T-cell (primary cell): ENCODE measurements at regions not wholly inside any gene's neighbourhood (a gene's known extent, or its start where the extent isn't known, plus 50 kb on each side); places are given as distances from the start of the nearest gene placed in this dataset.

Source experiments
- ATAC-seq, 4 experiments: fragments of 200-7000 bp in 3 of 4; fragments of 150-1000 bp in 1 of 4; cut with Tn5 transposase; replicated peaks in 1 of 4; 1 replicate in 3 of 4; 2 replicates in 1 of 4; pipeline ENCODE4 v1.10.0; 2021; ENCODE audit warnings: moderate library complexity in 3 of 4, mild to moderate bottlenecking in 2 of 4, moderate number of reproducible peaks in 1 of 4
- CTCF ChIA-PET, 2 donors: fragments of 300-600 bp; sonication (Branson Sonifier 250); formaldehyde crosslinking; loops; one replicate each; lab custom pipeline; 2022; ENCODE audit warnings: antibody characterized with exemption in 2 of 2; lab: Charles Lee
- POLR2A ChIA-PET, 2 donors: fragments of 300-600 bp; sonication (Branson Sonifier 250); formaldehyde crosslinking; loops; one replicate each; lab custom pipeline; 2022; ENCODE audit warnings: antibody characterized with exemption in 2 of 2; lab: Charles Lee
- DNase-seq, 35 experiments: peaks; one replicate each; pipeline versions ENCODE4 v3.0.0 to v3.0.0-alpha.2; 2013 to 2023
- H3K27ac ChIP-seq: one replicate; pipeline ENCODE4 v1.5.1; 2013; ENCODE audit warnings: low read length
- H3K27me3 ChIP-seq, 2 experiments: replicated peaks in 1 of 2; 1 replicate in 1 of 2; 2 replicates in 1 of 2; pipeline versions ENCODE4 v1.6.1 to v1.7.0; 2013; ENCODE audit warnings: low read length in 1 of 2, mixed read lengths in 1 of 2; ENCODE audit not compliant: control insufficient read depth in 2 of 2, insufficient read depth in 2 of 2; ENCODE audit errors: extremely low read depth in 1 of 2
- H3K36me3 ChIP-seq, 2 donors: 1 replicate in 1 of 2; 2 replicates in 1 of 2; pipeline versions ENCODE4 v1.6.1 to v1.7.0; 2013; ENCODE audit warnings: low read length in 1 of 2; ENCODE audit not compliant: control insufficient read depth in 2 of 2, insufficient read depth in 1 of 2; ENCODE audit errors: extremely low read depth in 1 of 2
- H3K4me1 ChIP-seq, 2 experiments: 1 replicate in 1 of 2; 2 replicates in 1 of 2; pipeline versions ENCODE4 v1.6.1 to v1.7.0; 2013; ENCODE audit warnings: low read length in 2 of 2, mixed read lengths in 1 of 2; ENCODE audit not compliant: insufficient read depth in 2 of 2, control insufficient read depth in 1 of 2; ENCODE audit errors: extremely low read depth in 1 of 2
- H3K4me3 ChIP-seq, 2 donors: 1 replicate in 1 of 2; 2 replicates in 1 of 2; pipeline versions ENCODE4 v1.5.1 to v1.7.0; 2013; ENCODE audit warnings: mild to moderate bottlenecking in 2 of 2, low read length in 1 of 2, moderate library complexity in 1 of 2; ENCODE audit not compliant: control insufficient read depth in 1 of 2; ENCODE audit errors: extremely low read depth in 1 of 2
- H3K9me3 ChIP-seq: 2 replicates; pipeline ENCODE4 v1.7.0; 2013
- H3K27ac Mint-ChIP-seq, 2 donors: one replicate each; pipeline ENCODE4 v1.8.0; 2020 to 2021; ENCODE audit warnings: mild to moderate bottlenecking in 2 of 2, mixed read lengths in 2 of 2
- H3K27me3 Mint-ChIP-seq, 2 donors: one replicate each; pipeline ENCODE4 v1.8.0; 2021 to 2022; ENCODE audit warnings: mixed read lengths in 2 of 2
- H3K36me3 Mint-ChIP-seq: one replicate; pipeline ENCODE4 v1.8.0; 2021; ENCODE audit warnings: mixed read lengths
- H3K4me1 Mint-ChIP-seq, 3 donors: one replicate each; pipeline ENCODE4 v1.8.0; 2020 to 2022; ENCODE audit warnings: mixed read lengths in 3 of 3, mild to moderate bottlenecking in 1 of 3
- H3K4me3 Mint-ChIP-seq, 3 donors: one replicate each; pipeline ENCODE4 v1.8.0; 2020 to 2022; ENCODE audit warnings: mild to moderate bottlenecking in 3 of 3, mixed read lengths in 3 of 3, moderate library complexity in 3 of 3
- H3K9me3 Mint-ChIP-seq, 3 donors: one replicate each; pipeline ENCODE4 v1.8.0; 2020 to 2022; ENCODE audit warnings: mixed read lengths in 3 of 3
- WGBS: methylation state at CpG from one replicate; pipeline ENCODE4 v1.1.5; 2013; ENCODE audit warnings: missing lambda C conversion rate; ENCODE audit not compliant: insufficient coverage; 5-methylcytosine and 5-hydroxymethylcytosine counted together

- ChIA-PET CTCF (no interaction called here), POLR2A (no interaction called here)
- Mint-ChIP-seq H3K27me3 (peaks cover 0 to 1% of the 10 kb centered on the region in 2 donors), H3K9me3 (no peaks in the 10 kb centered on the region), H3K4me1 (no peaks in the 10 kb centered on the region), H3K36me3 (no peaks in the 10 kb centered on the region), H3K4me3 (no peak overlapping the region), H3K27ac (no peak overlapping the region)
- Histone ChIP-seq H3K4me1 (no peaks in the 10 kb centered on the region), H3K9me3 (no peaks in the 10 kb centered on the region), H3K27ac (no peak overlapping the region), H3K27me3 (no peaks in the 10 kb centered on the region), H3K36me3 (no peaks in the 10 kb centered on the region), H3K4me3 (no peak overlapping the region)
- ATAC-seq, result no peak
- DNase-seq, result no peak
- no CpG with 5 or more reads among the region's 1 CpG for WGBS
Observed at GRCh38 chr4:127448986-127449385, 183.8 kb upstream of the INTU start.

GRCh38 chr4:127449449-127449848, 183.3 kb upstream of the INTU start:
- no peaks in the 10 kb centered on the region for H3K27me3 ChIP-seq
- Mint-ChIP-seq H3K36me3 (no peaks in the 10 kb centered on the region), H3K9me3 (no peaks in the 10 kb centered on the region), H3K27me3 (peaks cover 0 to 1% of the 10 kb centered on the region in 2 donors), H3K4me1 (no peaks in the 10 kb centered on the region), H3K4me3 (no peak overlapping the region), H3K27ac (no peak overlapping the region)
- H3K4me3 ChIP-seq, result no peak overlapping the region
- H3K27ac ChIP-seq, result no peak overlapping the region
- H3K9me3 ChIP-seq, result no peaks in the 10 kb centered on the region
- POLR2A ChIA-PET, result no interaction called here
- no peak for DNase-seq
- no peaks in the 10 kb centered on the region for H3K36me3 ChIP-seq
- ATAC-seq, result no peak
- no peaks in the 10 kb centered on the region for H3K4me1 ChIP-seq
- CTCF ChIA-PET, result no interaction called here

GRCh38 chr4:127450276-127450675, 182.5 kb upstream of the INTU start:
- Mint-ChIP-seq H3K27ac (no peak overlapping the region), H3K9me3 (peaks cover 0 to under 1% (median 0%) of the 10 kb centered on the region in 3 donors)
- no peak for ATAC-seq

GRCh38 chr4:127463883-127464282, 168.9 kb upstream of the INTU start:
- Mint-ChIP-seq H3K27me3 (no peaks in the 10 kb centered on the region), H3K4me3 (no peak overlapping the region), H3K27ac (no peak overlapping the region), H3K36me3 (no peaks in the 10 kb centered on the region), H3K4me1 (no peaks in the 10 kb centered on the region), H3K9me3 (peaks cover 8 to 15% (median 8%) of the 10 kb centered on the region in 3 donors)
- Histone ChIP-seq H3K4me1 (no peaks in the 10 kb centered on the region), H3K9me3 (no peaks in the 10 kb centered on the region), H3K27me3 (peaks cover 0 to 3% of the 10 kb centered on the region in 2 experiments), H3K27ac (no peak overlapping the region), H3K36me3 (no peaks in the 10 kb centered on the region), H3K4me3 (no peak overlapping the region)
- ChIA-PET CTCF (no interaction called here), POLR2A (no interaction called here)
- 29% methylated on average over 1 of the region's 6 CpGs for WGBS
- no peak for DNase-seq
- ATAC-seq, result no peak

More at GRCh38 chr4:127450276-127450675, 182.5 kb upstream of the INTU start:
- ChIA-PET CTCF (no interaction called here), POLR2A (no interaction called here)
- Histone ChIP-seq H3K36me3 (no peaks in the 10 kb centered on the region), H3K9me3 (no peaks in the 10 kb centered on the region), H3K4me3 (no peak overlapping the region), H3K4me1 (no peaks in the 10 kb centered on the region), H3K27ac (no peak overlapping the region), H3K27me3 (no peaks in the 10 kb centered on the region)
- Mint-ChIP-seq H3K27me3 (peaks cover 0 to 1% of the 10 kb centered on the region in 2 donors), H3K4me1 (no peaks in the 10 kb centered on the region), H3K4me3 (no peak overlapping the region), H3K36me3 (no peaks in the 10 kb centered on the region)
- no peak for DNase-seq
- WGBS, result no CpG with 5 or more reads among the region's 1 CpG

- ChIA-PET POLR2A (no interaction called here), CTCF (no interaction called here)
- Mint-ChIP-seq H3K9me3 (peaks cover 4 to 13% (median 6%) of the 10 kb centered on the region in 3 donors), H3K36me3 (no peaks in the 10 kb centered on the region), H3K27me3 (no peaks in the 10 kb centered on the region), H3K4me1 (no peaks in the 10 kb centered on the region), H3K4me3 (no peak overlapping the region), H3K27ac (no peak overlapping the region)
- Histone ChIP-seq H3K27ac (no peak overlapping the region), H3K4me3 (no peak overlapping the region), H3K36me3 (no peaks in the 10 kb centered on the region), H3K4me1 (no peaks in the 10 kb centered on the region), H3K9me3 (no peaks in the 10 kb centered on the region), H3K27me3 (peaks cover 0 to 3% of the 10 kb centered on the region in 2 experiments)
- no CpG with 5 or more reads among the region's 1 CpG for WGBS
- DNase-seq (no peak), ATAC-seq (no peak)
Observed at GRCh38 chr4:127469542-127469941, 163.2 kb upstream of the INTU start.

GRCh38 chr4:127469959-127470809, 162.6 kb upstream of the INTU start:
- H3K4me1 ChIP-seq, result no peaks in the 10 kb centered on the region
- ChIA-PET CTCF (no interaction called here), POLR2A (no interaction called here)
- no peak for DNase-seq
- H3K36me3 ChIP-seq, result no peaks in the 10 kb centered on the region
- Mint-ChIP-seq H3K27me3 (no peaks in the 10 kb centered on the region), H3K4me3 (no peak overlapping the region), H3K27ac (no peak overlapping the region), H3K4me1 (no peaks in the 10 kb centered on the region), H3K9me3 (peaks cover 4 to 13% (median 6%) of the 10 kb centered on the region in 3 donors), H3K36me3 (no peaks in the 10 kb centered on the region)
- ATAC-seq, result no peak
- H3K27me3 ChIP-seq, result peaks cover 0 to 3% of the 10 kb centered on the region in 2 experiments
- no peak overlapping the region for H3K27ac ChIP-seq
- H3K9me3 ChIP-seq, result no peaks in the 10 kb centered on the region
- H3K4me3 ChIP-seq, result no peak overlapping the region
- 91% methylated on average over 30 of the region's 31 CpGs for WGBS
